Breast epithelium (tissue), 4 donors: ENCODE measurements at regions not wholly inside any gene's neighbourhood (a gene's known extent, or its start where the extent isn't known, plus 50 kb on each side); places are given as distances from the start of the nearest gene placed in this dataset.
"Not testable (repeated sequence)": the region's sequence is repeated elsewhere in the genome, so short reads cannot be mapped to it uniquely, and the experiment has no call there.

Source experiments
- DNase-seq, 2 donors: peaks; one replicate each; pipeline ENCODE4 v3.0.0-alpha.2; 2019; ENCODE audit warnings: low spot score in 2 of 2
- H3K27ac ChIP-seq, 2 donors: fragments of 200-600 bp; sonication (generic) in 1 of 2; one replicate each; pipeline ENCODE4 v1.5.1; 2016 to 2019; ENCODE audit warnings: mild to moderate bottlenecking in 1 of 2
- H3K27me3 ChIP-seq, 2 donors: fragments of 200-600 bp; sonication (generic) in 1 of 2; one replicate each; pipeline versions ENCODE4 v1.5.1 to v1.6.0; 2017 to 2019; ENCODE audit warnings: control low read depth in 1 of 2, mild to moderate bottlenecking in 1 of 2
- H3K36me3 ChIP-seq: fragments of 200-600 bp; one replicate; pipeline ENCODE4 v1.5.1; 2019
- H3K4me1 ChIP-seq, 2 donors: fragments of 200-600 bp; sonication (generic); one replicate each; pipeline ENCODE4 v1.5.1; 2016 to 2019; ENCODE audit warnings: control low read depth in 1 of 2
- H3K4me3 ChIP-seq, 3 donors: fragments of 200-600 bp; sonication (generic); 1 replicate in 2 of 3; 2 replicates in 1 of 3; pipeline ENCODE4 v1.5.1; 2016 to 2019; ENCODE audit warnings: mild to moderate bottlenecking in 3 of 3, moderate library complexity in 2 of 3
- H3K9me3 ChIP-seq, 2 donors: fragments of 200-600 bp; sonication (generic) in 1 of 2; one replicate each; pipeline ENCODE4 v1.5.1; 2016 to 2019; ENCODE audit warnings: control low read depth in 1 of 2
- POLR2A ChIP-seq: fragments of 450-650 bp; IDR thresholded peaks from one replicate; pipeline ENCODE4 v1.6.1; 2016; ENCODE audit warnings: antibody characterized with exemption, mild to moderate bottlenecking, moderate library complexity
- POLR2AphosphoS5 ChIP-seq, 3 donors: sonication (generic); formaldehyde crosslinking; IDR thresholded peaks; one replicate each; pipeline ENCODE4 v1.6.1; 2017; ENCODE audit warnings: antibody characterized with exemption in 3 of 3
- intact Hi-C: fragments of 100-400 bp; cut with DNase I; formaldehyde crosslinking; loops from one replicate; pipeline ENCODE4 v1.15.1; 2023; ENCODE audit warnings: low total_unique reads
- TF ChIP-seq, protein P1 (sequence below), 3 donors: fragments of 450-650 bp; IDR thresholded peaks; one replicate each; pipeline ENCODE4 v1.5.1; 2016 to 2017; ENCODE audit warnings: antibody characterized with exemption in 3 of 3, mild to moderate bottlenecking in 3 of 3, moderate library complexity in 3 of 3

DNA sequence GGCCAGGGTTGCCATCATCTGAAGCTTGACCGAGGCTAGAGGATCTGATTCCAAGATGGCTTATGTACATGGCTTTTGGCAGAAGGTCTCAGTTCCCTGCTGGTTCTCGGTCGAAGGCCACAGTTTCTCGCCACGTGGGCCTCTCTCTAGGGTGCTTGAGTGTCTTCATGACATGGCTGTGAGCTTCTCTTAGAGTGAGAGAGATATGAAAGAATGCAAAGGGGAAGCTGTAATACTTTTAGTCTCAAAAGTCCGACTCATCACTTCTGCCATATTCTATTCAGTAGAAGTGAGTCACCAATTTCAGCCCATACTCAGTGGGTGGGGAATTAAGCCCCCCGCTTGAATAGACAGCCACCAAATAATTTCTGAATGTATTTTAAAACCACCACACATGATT is 94.2 kb downstream of the UTRN start:
- TF ChIP-seq POLR2AphosphoS5 (IDR thresholded peaks at IDR 0.05) (no peak), POLR2A (no peak)
- TF ChIP-seq, protein P1, sequence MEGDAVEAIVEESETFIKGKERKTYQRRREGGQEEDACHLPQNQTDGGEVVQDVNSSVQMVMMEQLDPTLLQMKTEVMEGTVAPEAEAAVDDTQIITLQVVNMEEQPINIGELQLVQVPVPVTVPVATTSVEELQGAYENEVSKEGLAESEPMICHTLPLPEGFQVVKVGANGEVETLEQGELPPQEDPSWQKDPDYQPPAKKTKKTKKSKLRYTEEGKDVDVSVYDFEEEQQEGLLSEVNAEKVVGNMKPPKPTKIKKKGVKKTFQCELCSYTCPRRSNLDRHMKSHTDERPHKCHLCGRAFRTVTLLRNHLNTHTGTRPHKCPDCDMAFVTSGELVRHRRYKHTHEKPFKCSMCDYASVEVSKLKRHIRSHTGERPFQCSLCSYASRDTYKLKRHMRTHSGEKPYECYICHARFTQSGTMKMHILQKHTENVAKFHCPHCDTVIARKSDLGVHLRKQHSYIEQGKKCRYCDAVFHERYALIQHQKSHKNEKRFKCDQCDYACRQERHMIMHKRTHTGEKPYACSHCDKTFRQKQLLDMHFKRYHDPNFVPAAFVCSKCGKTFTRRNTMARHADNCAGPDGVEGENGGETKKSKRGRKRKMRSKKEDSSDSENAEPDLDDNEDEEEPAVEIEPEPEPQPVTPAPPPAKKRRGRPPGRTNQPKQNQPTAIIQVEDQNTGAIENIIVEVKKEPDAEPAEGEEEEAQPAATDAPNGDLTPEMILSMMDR (IDR thresholded peaks at IDR 0.05): no peak
- Histone ChIP-seq H3K27ac (no peak overlapping the region), H3K4me3 (no peak overlapping the region), H3K27me3 (no peaks in the 10 kb centered on the region), H3K9me3 (no peaks in the 10 kb centered on the region), H3K36me3 (no peaks in the 10 kb centered on the region), H3K4me1 (peaks cover 0 to 14% of the 10 kb centered on the region in 2 donors)
- no peak for DNase-seq
- intact Hi-C loops: no loop called here

DNA sequence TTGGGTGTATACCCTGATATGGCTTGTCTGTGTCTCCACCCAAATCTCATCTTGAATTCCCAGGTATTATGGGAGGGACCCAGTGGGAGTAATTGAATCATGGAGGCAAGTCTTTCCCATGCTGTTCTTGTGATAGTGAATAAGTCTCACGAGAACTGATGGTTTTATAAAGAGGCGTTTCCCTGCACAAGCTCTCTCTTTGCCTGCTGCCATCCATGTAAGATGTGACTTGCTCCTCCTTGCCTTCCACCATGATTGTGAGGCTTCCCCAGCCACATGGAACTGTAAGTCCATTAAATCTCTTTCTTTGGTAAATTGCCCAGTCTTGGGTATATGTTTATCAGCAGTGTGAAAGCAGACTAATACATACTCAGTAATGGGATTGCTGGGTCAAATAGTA is 96.4 kb downstream of the UTRN start:
- DNase-seq, H3K4me3 ChIP-seq, H3K9me3 ChIP-seq, H3K36me3 ChIP-seq, H3K27me3 ChIP-seq, intact Hi-C loops, H3K27ac ChIP-seq: not testable (repeated sequence)
- peaks cover 0 to 14% of the 10 kb centered on the region in 2 donors for H3K4me1 ChIP-seq

DNA sequence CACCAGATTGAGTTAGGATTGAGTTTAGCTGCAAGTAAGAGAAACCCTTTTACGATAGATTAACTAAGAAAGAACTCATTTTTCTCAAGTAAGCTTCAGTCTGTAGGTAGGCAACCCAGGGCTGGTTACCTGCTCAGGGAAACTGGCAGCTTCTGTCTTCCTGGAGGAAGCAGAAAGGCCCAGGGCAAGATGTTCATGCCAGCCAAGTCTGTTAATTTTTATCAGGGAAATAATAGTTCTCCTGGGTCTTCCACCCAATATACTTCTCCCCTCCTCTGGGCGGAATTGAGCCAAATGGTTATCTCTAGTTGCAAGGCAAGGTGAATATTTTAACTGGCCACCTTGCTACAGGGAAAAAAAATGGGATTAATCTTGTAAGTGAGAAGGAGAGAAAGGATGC is 98.2 kb downstream of the UTRN start:
- no peaks in the 10 kb centered on the region for H3K9me3 ChIP-seq
- intact Hi-C loops: no loop called here
- no peak overlapping the region for H3K4me3 ChIP-seq
- no peaks in the 10 kb centered on the region for H3K27me3 ChIP-seq
- H3K4me1 ChIP-seq: peaks cover 0 to 6% of the 10 kb centered on the region in 2 donors
- H3K27ac ChIP-seq: no peak overlapping the region
- no peaks in the 10 kb centered on the region for H3K36me3 ChIP-seq
- TF ChIP-seq, protein P1 (IDR thresholded peaks at IDR 0.05): no peak
- no peak for TF ChIP-seq POLR2A
- TF ChIP-seq POLR2AphosphoS5 (IDR thresholded peaks at IDR 0.05): no peak
- no peak for DNase-seq

DNA sequence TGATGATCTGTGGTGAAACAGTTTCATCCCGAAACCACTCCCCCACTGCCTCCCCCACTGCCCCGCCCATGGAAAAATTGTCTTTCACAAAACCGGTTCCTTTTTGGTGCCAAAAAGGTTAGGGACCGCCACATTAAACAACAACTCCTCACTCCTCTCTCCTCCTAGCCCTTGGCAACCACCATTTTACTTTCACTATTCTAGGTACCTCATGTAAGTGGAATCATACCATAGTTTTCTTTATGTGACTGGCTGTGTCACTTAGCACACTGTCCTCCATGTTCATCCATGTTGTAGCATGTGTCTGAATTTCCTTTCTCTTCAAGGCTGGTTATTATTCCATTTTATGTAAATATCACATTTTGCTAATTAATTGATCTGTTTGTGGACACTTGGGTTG is 99.3 kb downstream of the UTRN start:
- no peaks in the 10 kb centered on the region for H3K4me1 ChIP-seq

DNA sequence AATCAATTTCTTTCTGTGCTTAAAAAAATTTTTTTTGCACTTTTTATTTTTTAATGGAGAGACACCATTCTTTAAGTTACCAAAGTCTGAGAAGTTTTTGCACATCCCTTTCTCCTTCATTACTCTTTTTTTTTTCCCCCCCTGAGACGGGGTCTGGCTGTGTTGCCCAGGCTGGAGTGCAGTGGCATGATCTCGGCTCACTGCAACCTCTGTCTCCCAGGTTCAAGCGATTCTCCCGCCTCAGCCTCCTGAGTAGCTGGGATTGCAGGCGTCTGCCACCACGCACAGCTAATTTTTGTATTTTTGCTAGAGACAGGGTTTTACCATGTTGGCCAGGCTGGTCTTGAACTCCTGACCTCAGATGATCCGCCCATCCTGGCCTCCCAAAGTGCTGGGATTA is 104.3 kb downstream of the UTRN start:
- DNase-seq, H3K36me3 ChIP-seq, H3K27ac ChIP-seq, H3K4me3 ChIP-seq, H3K9me3 ChIP-seq, intact Hi-C loops, H3K27me3 ChIP-seq, H3K4me1 ChIP-seq: not testable (repeated sequence)

More for the DNA sequence above, 99.3 kb downstream of the UTRN start:
- Histone ChIP-seq H3K4me3 (no peak overlapping the region), H3K27ac (no peak overlapping the region), H3K9me3 (no peaks in the 10 kb centered on the region), H3K36me3 (no peaks in the 10 kb centered on the region), H3K27me3 (no peaks in the 10 kb centered on the region)
- no peak for DNase-seq
- intact Hi-C loops: no loop called here
- no peak for TF ChIP-seq POLR2AphosphoS5 (IDR thresholded peaks at IDR 0.05)
- TF ChIP-seq, protein P1 (IDR thresholded peaks at IDR 0.05): no peak
- TF ChIP-seq POLR2A: no peak

DNA sequence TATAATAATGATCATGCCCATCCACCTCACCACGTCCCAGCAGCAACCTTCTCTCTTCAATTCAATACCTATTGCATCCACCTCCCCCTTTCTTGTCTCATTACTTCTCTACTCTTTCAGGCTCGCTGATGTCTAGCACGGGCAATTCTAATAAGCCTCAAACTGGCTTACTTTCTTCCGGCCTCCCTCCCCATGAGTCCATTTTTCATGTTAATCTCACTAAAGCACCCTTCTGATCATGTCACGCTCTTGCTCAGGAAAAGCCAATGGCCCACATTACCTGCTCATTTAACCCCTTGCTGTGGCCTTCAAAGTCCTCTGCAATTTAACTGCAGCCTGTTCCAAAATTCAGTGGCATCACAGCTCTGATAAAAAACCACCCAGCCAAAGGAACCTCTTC is 105.1 kb downstream of the UTRN start:
- H3K36me3 ChIP-seq: no peaks in the 10 kb centered on the region
- no peak overlapping the region for H3K27ac ChIP-seq
- intact Hi-C loops: no loop called here
- DNase-seq: no peak
- TF ChIP-seq, protein P1 (IDR thresholded peaks at IDR 0.05): no peak
- no peak for TF ChIP-seq POLR2AphosphoS5 (IDR thresholded peaks at IDR 0.05)
- no peak for TF ChIP-seq POLR2A
- no peaks in the 10 kb centered on the region for H3K4me1 ChIP-seq
- H3K4me3 ChIP-seq: no peak overlapping the region
- no peaks in the 10 kb centered on the region for H3K9me3 ChIP-seq
- H3K27me3 ChIP-seq: no peaks in the 10 kb centered on the region
